ENCODE measurements at regions not wholly inside any gene's neighbourhood (a gene's known extent, or its start where the extent isn't known, plus 50 kb on each side); places are given as distances from the start of the nearest gene placed in this dataset.

DNA sequence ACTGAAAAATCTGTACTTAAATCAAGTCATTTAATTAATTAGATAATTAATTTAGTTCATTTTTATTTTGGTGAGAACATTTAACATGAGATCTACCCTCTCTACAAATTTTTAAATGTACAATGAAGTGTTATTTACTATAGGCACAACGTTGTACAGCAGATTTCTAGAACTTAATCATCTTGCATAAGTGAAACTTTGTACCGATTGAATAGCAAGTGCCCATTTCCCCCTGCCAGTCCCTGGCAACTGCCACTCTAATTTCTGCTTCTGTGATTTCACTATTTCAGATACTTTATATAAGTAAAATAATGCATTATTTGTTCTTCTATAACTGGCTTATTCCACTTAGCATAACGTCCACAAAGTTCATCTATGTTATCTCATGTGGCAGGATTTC lies 50.1 kb upstream of the SYTL5 start:
- Mint-ChIP-seq H3K9me3 (ENCODE audit: low read depth) (no peaks in the 10 kb centered on the region), H3K27me3 (peaks cover 2% of the 10 kb centered on the region), H3K27ac (no peak overlapping the region), H3K4me1 (ENCODE audit: low read depth) (no peaks in the 10 kb centered on the region), H3K36me3 (no peaks in the 10 kb centered on the region), H3K4me3 (no peak overlapping the region)
